Activated naive CD4-positive, alpha-beta T cell treated with anti-CD3 and anti-CD28 coated beads for 36 hours (primary cell): ENCODE measurements at regions not wholly inside any gene's neighbourhood (a gene's known extent, or its start where the extent isn't known, plus 50 kb on each side); places are given as distances from the start of the nearest gene placed in this dataset.

ENCODE experiments used
- CTCF ChIA-PET: fragments of 350-600 bp; sonication (Branson Sonifier 250); formaldehyde crosslinking; loops from one replicate; lab custom pipeline; 2021; ENCODE audit warnings: antibody characterized with exemption; lab: Charles Lee
- DNase-seq: peaks from one replicate; pipeline ENCODE4 v3.0.0-alpha.2; 2020
- H3K27ac Mint-ChIP-seq: one replicate; pipeline ENCODE4 v1.8.0; 2021; ENCODE audit warnings: mild to moderate bottlenecking, mixed read lengths
- H3K27me3 Mint-ChIP-seq: one replicate; pipeline ENCODE4 v1.8.0; 2021; ENCODE audit warnings: low read depth, mixed read lengths
- H3K36me3 Mint-ChIP-seq: one replicate; pipeline ENCODE4 v1.8.0; 2021; ENCODE audit warnings: low read depth, mixed read lengths
- H3K4me1 Mint-ChIP-seq: one replicate; pipeline ENCODE4 v1.8.0; 2021; ENCODE audit warnings: low read depth, mixed read lengths
- H3K4me3 Mint-ChIP-seq: one replicate; pipeline ENCODE4 v1.8.0; 2021; ENCODE audit warnings: mild to moderate bottlenecking, moderate library complexity, mixed read lengths
- H3K9me3 Mint-ChIP-seq: one replicate; pipeline ENCODE4 v1.8.0; 2021; ENCODE audit warnings: mixed read lengths
- intact Hi-C: fragments of 100-400 bp; cut with micrococcal nuclease; formaldehyde crosslinking; loops from one replicate; pipeline ENCODE4 v1.15.1; 2023

GRCh38 chr2:62361964-62362363 is 144.0 kb downstream of the TMEM17 start:
- Mint-ChIP-seq H3K27me3 (no peaks in the 10 kb centered on the region), H3K36me3 (no peaks in the 10 kb centered on the region), H3K4me1 (no peaks in the 10 kb centered on the region), H3K27ac (no peak overlapping the region), H3K4me3 (no peak overlapping the region), H3K9me3 (peaks cover 5% of the 10 kb centered on the region)
- CTCF ChIA-PET, result no interaction called here
- intact Hi-C loops, result no loop called here
- DNase-seq, result no peak

- CTCF ChIA-PET, result interaction anchor here (0.6 kb wide), 3 partner anchors 47 to 436 kb away, joined by 3 to 5 read pairs (median 3); no protein-coding TSS in a partner anchor
- Mint-ChIP-seq H3K4me3 (no peak overlapping the region), H3K36me3 (no peaks in the 10 kb centered on the region), H3K27me3 (no peaks in the 10 kb centered on the region), H3K27ac (no peak overlapping the region), H3K4me1 (no peaks in the 10 kb centered on the region), H3K9me3 (peaks cover 8% of the 10 kb centered on the region)
- intact Hi-C loops, result no loop called here
- no peak for DNase-seq
Measured at GRCh38 chr2:62354771-62355561, 151.0 kb downstream of the TMEM17 start.

- no peaks in the 10 kb centered on the region for H3K4me1 Mint-ChIP-seq
- CTCF ChIA-PET, result no interaction called here
- H3K27me3 Mint-ChIP-seq, result no peaks in the 10 kb centered on the region
- H3K4me3 Mint-ChIP-seq, result no peak overlapping the region
- H3K27ac Mint-ChIP-seq, result no peak overlapping the region
- no peak for DNase-seq
- intact Hi-C loops, result no loop called here
- H3K36me3 Mint-ChIP-seq, result no peaks in the 10 kb centered on the region
- H3K9me3 Mint-ChIP-seq, result peaks cover 8% of the 10 kb centered on the region
Measured at GRCh38 chr2:62352031-62352430, 154.0 kb downstream of the TMEM17 start.

GRCh38 chr2:62349788-62350187 is 153.9 kb downstream of the B3GNT2 start:
- Mint-ChIP-seq H3K27me3 (no peaks in the 10 kb centered on the region), H3K36me3 (no peaks in the 10 kb centered on the region), H3K27ac (no peak overlapping the region), H3K9me3 (peaks cover 8% of the 10 kb centered on the region), H3K4me1 (no peaks in the 10 kb centered on the region), H3K4me3 (no peak overlapping the region)
- no peak for DNase-seq
- intact Hi-C loops, result no loop called here
- CTCF ChIA-PET, result no interaction called here

- Mint-ChIP-seq H3K36me3 (no peaks in the 10 kb centered on the region), H3K4me3 (no peak overlapping the region), H3K4me1 (peaks cover 2% of the 10 kb centered on the region), H3K27me3 (no peaks in the 10 kb centered on the region), H3K27ac (no peak overlapping the region), H3K9me3 (peaks cover 8% of the 10 kb centered on the region)
- intact Hi-C loops, result no loop called here
- DNase-seq, result no peak
- CTCF ChIA-PET, result no interaction called here
Measured at GRCh38 chr2:62348700-62349099, 152.8 kb downstream of the B3GNT2 start.

GRCh38 chr2:62347563-62348270 is 151.8 kb downstream of the B3GNT2 start:
- Mint-ChIP-seq H3K36me3 (no peaks in the 10 kb centered on the region), H3K9me3 (peaks cover 8% of the 10 kb centered on the region), H3K27me3 (no peaks in the 10 kb centered on the region), H3K4me3 (no peak overlapping the region), H3K4me1 (peaks cover 2% of the 10 kb centered on the region), H3K27ac (no peak overlapping the region)
- no peak for DNase-seq
- CTCF ChIA-PET, result no interaction called here
- intact Hi-C loops, result no loop called here

GRCh38 chr2:62344472-62344871 is 148.6 kb downstream of the B3GNT2 start:
- CTCF ChIA-PET, result no interaction called here
- H3K27me3 Mint-ChIP-seq, result no peaks in the 10 kb centered on the region

GRCh38 chr2:62343636-62344337 is 147.9 kb downstream of the B3GNT2 start:
- intact Hi-C loops, result no loop called here
- CTCF ChIA-PET, result interaction anchor here (1.5 kb wide), 1 partner anchor 11 kb away, joined by 3 read pairs; no protein-coding TSS in a partner anchor
- H3K27ac Mint-ChIP-seq, result no peak overlapping the region
- peaks cover 2% of the 10 kb centered on the region for H3K4me1 Mint-ChIP-seq
- H3K9me3 Mint-ChIP-seq, result no peaks in the 10 kb centered on the region
- no peak overlapping the region for H3K4me3 Mint-ChIP-seq
- H3K27me3 Mint-ChIP-seq, result no peaks in the 10 kb centered on the region
- no peaks in the 10 kb centered on the region for H3K36me3 Mint-ChIP-seq
- no peak for DNase-seq

More at GRCh38 chr2:62344472-62344871, 148.6 kb downstream of the B3GNT2 start:
- Mint-ChIP-seq H3K4me1 (peaks cover 2% of the 10 kb centered on the region), H3K9me3 (no peaks in the 10 kb centered on the region), H3K4me3 (no peak overlapping the region), H3K27ac (no peak overlapping the region), H3K36me3 (no peaks in the 10 kb centered on the region)
- no peak for DNase-seq
- intact Hi-C loops, result no loop called here

GRCh38 chr2:62343206-62343605 is 147.3 kb downstream of the B3GNT2 start:
- H3K36me3 Mint-ChIP-seq, result no peaks in the 10 kb centered on the region
- H3K4me1 Mint-ChIP-seq, result peaks cover 2% of the 10 kb centered on the region
- H3K27me3 Mint-ChIP-seq, result no peaks in the 10 kb centered on the region
- CTCF ChIA-PET, result interaction anchor here (1.5 kb wide), 1 partner anchor 10 kb away, joined by 3 read pairs; no protein-coding TSS in a partner anchor
- intact Hi-C loops, result no loop called here
- no peaks in the 10 kb centered on the region for H3K9me3 Mint-ChIP-seq
- no peak overlapping the region for H3K27ac Mint-ChIP-seq
- H3K4me3 Mint-ChIP-seq, result no peak overlapping the region
- DNase-seq, result no peak

- no peaks in the 10 kb centered on the region for H3K9me3 Mint-ChIP-seq
Measured at GRCh38 chr2:62340994-62341484, 145.1 kb downstream of the B3GNT2 start.

GRCh38 chr2:62339837-62340236 is 143.9 kb downstream of the B3GNT2 start:
- Mint-ChIP-seq H3K4me1 (peaks cover 3% of the 10 kb centered on the region), H3K4me3 (no peak overlapping the region), H3K36me3 (no peaks in the 10 kb centered on the region), H3K9me3 (no peaks in the 10 kb centered on the region), H3K27me3 (no peaks in the 10 kb centered on the region), H3K27ac (no peak overlapping the region)
- CTCF ChIA-PET, result interaction anchor here (0.6 to 1.2 kb wide), 5 partner anchors 12 to 71 kb away, joined by 3 to 4 read pairs (median 3); no protein-coding TSS in a partner anchor
- intact Hi-C loops, result no loop called here
- DNase-seq, result no peak

More at GRCh38 chr2:62340994-62341484, 145.1 kb downstream of the B3GNT2 start:
- Mint-ChIP-seq H3K4me3 (no peak overlapping the region), H3K27me3 (no peaks in the 10 kb centered on the region), H3K4me1 (peaks cover 2% of the 10 kb centered on the region), H3K36me3 (no peaks in the 10 kb centered on the region), H3K27ac (no peak overlapping the region)
- intact Hi-C loops, result no loop called here
- DNase-seq, result no peak
- CTCF ChIA-PET, result no interaction called here

- CTCF ChIA-PET, result interaction anchor here (0.9 to 1.2 kb wide), 4 partner anchors 12 to 72 kb away, joined by 3 to 4 read pairs (median 3); no protein-coding TSS in a partner anchor
- DNase-seq, result no peak
- Mint-ChIP-seq H3K9me3 (no peaks in the 10 kb centered on the region), H3K4me3 (no peak overlapping the region), H3K27ac (no peak overlapping the region), H3K36me3 (no peaks in the 10 kb centered on the region), H3K4me1 (peaks cover 6% of the 10 kb centered on the region), H3K27me3 (no peaks in the 10 kb centered on the region)
- intact Hi-C loops, result no loop called here
Measured at GRCh38 chr2:62339413-62339812, 143.5 kb downstream of the B3GNT2 start.
